22Rv1 (cell line): ENCODE measurements at regions not wholly inside any gene's neighbourhood (a gene's known extent, or its start where the extent isn't known, plus 50 kb on each side); places are given as distances from the start of the nearest gene placed in this dataset.

ENCODE experiments used
- ZFX ChIP-seq: fragments of 450-650 bp; IDR thresholded peaks from 2 replicates; pipeline ENCODE4 v1.6.1; 2017; ENCODE audit warnings: antibody characterized with exemption, borderline replicate concordance
- TF ChIP-seq, protein P1 (sequence below): fragments of 450-650 bp; IDR thresholded peaks from 2 replicates; pipeline ENCODE4 v1.5.1; 2017; ENCODE audit warnings: mild to moderate bottlenecking

GRCh38 chr3:110106805-110107204 lies 769.5 kb upstream of the DPPA4 start:
- TF ChIP-seq, protein P1, sequence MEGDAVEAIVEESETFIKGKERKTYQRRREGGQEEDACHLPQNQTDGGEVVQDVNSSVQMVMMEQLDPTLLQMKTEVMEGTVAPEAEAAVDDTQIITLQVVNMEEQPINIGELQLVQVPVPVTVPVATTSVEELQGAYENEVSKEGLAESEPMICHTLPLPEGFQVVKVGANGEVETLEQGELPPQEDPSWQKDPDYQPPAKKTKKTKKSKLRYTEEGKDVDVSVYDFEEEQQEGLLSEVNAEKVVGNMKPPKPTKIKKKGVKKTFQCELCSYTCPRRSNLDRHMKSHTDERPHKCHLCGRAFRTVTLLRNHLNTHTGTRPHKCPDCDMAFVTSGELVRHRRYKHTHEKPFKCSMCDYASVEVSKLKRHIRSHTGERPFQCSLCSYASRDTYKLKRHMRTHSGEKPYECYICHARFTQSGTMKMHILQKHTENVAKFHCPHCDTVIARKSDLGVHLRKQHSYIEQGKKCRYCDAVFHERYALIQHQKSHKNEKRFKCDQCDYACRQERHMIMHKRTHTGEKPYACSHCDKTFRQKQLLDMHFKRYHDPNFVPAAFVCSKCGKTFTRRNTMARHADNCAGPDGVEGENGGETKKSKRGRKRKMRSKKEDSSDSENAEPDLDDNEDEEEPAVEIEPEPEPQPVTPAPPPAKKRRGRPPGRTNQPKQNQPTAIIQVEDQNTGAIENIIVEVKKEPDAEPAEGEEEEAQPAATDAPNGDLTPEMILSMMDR = no peak
- no peak for TF ChIP-seq ZFX
